Smooth muscle cell (in vitro differentiated cells): ENCODE measurements at regions not wholly inside any gene's neighbourhood (a gene's known extent, or its start where the extent isn't known, plus 50 kb on each side); places are given as distances from the start of the nearest gene placed in this dataset.

ENCODE experiments used
- DNase-seq: peaks from one replicate; lab custom pipeline; 2025; ENCODE audit not compliant: unreplicated experiment; lab: John Stamatoyannopoulos, UW
- H2AFZ ChIP-seq: fragments of 200-600 bp; sonication (generic); 2 replicates; pipeline ENCODE4 v1.6.0; 2016; ENCODE audit warnings: antibody characterized with exemption, low read depth, mild to moderate bottlenecking
- H3F3A ChIP-seq: fragments of 200-600 bp; sonication (generic); 2 replicates; pipeline ENCODE4 v1.6.0; 2017; ENCODE audit warnings: antibody characterized with exemption, low read depth
- H3K27ac ChIP-seq: fragments of 200-600 bp; sonication (generic); 2 replicates; pipeline ENCODE4 v1.5.1; 2016; ENCODE audit warnings: low read depth, mild to moderate bottlenecking
- H3K27me3 ChIP-seq: fragments of 200-600 bp; sonication (generic); 2 replicates; pipeline ENCODE4 v1.6.1; 2016; ENCODE audit warnings: low read depth, mild to moderate bottlenecking
- H3K36me3 ChIP-seq: fragments of 200-600 bp; sonication (generic); 2 replicates; pipeline ENCODE4 v1.5.1; 2016; ENCODE audit warnings: low read depth
- H3K4me1 ChIP-seq: fragments of 200-600 bp; sonication (generic); 2 replicates; pipeline ENCODE4 v1.5.1; 2016; ENCODE audit warnings: low read depth
- H3K4me2 ChIP-seq: fragments of 200-600 bp; sonication (generic); 2 replicates; pipeline ENCODE4 v1.6.0; 2016; ENCODE audit warnings: mild to moderate bottlenecking
- H3K4me3 ChIP-seq: fragments of 200-600 bp; sonication (generic); 2 replicates; pipeline ENCODE4 v1.5.1; 2016; ENCODE audit warnings: mild to moderate bottlenecking
- H3K79me2 ChIP-seq: fragments of 200-600 bp; sonication (generic); 2 replicates; pipeline ENCODE4 v1.6.0; 2016; ENCODE audit warnings: low read depth, mild to moderate bottlenecking
- H3K9ac ChIP-seq: fragments of 200-600 bp; sonication (generic); 2 replicates; pipeline ENCODE4 v1.6.0; 2016; ENCODE audit warnings: low read depth
- H3K9me3 ChIP-seq: fragments of 200-600 bp; sonication (generic); replicated peaks from 2 replicates; pipeline ENCODE4 v1.5.1; 2016; ENCODE audit warnings: low read depth
- H4K20me1 ChIP-seq: fragments of 200-600 bp; sonication (generic); 2 replicates; pipeline ENCODE4 v1.6.0; 2016; ENCODE audit warnings: low read depth
- WGBS: methylation state at CpG from one replicate; pipeline ENCODE4 v1.1.7; 2016; ENCODE audit warnings: low lambda C conversion rate; 5-methylcytosine and 5-hydroxymethylcytosine counted together
- TF ChIP-seq, protein P1 (sequence below): fragments of 200-600 bp; sonication (generic); IDR thresholded peaks from 2 replicates; pipeline ENCODE4 v1.5.1; 2017; ENCODE audit warnings: borderline replicate concordance, mild to moderate bottlenecking, antibody characterized with exemption; ENCODE audit not compliant: insufficient read depth, poor library complexity, severe bottlenecking

DNA sequence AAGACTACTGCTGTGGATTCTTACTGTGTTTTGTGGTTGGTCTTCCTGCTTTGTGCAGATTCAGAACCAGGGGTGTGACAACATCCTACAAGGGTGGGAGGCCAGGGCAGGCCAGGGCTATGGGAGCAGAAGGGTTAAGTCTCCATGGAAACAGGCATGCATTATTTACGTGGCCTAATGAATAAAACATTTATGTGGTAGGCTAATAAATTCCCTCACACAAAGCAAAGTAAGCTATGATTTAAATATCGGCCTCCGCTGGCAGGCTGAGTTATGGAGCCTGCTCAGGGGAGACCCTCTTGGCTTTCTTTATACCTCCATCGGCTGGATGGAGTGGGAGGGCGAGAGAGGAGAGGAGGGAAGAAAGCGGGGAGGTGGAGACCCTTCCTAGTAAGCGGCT is 230.3 kb upstream of the MVB12B start:
- Histone ChIP-seq H3K27me3 (peaks cover 3% of the 10 kb centered on the region), H3K79me2 (no peaks in the 10 kb centered on the region), H3K4me1 (no peaks in the 10 kb centered on the region), H4K20me1 (no peaks in the 10 kb centered on the region), H3F3A (no peaks in the 10 kb centered on the region), H3K4me3 (no peak overlapping the region), H3K9ac (no peak overlapping the region), H3K4me2 (no peak overlapping the region), H3K36me3 (no peaks in the 10 kb centered on the region), H3K27ac (no peak overlapping the region), H2AFZ (no peak overlapping the region), H3K9me3 (no peaks in the 10 kb centered on the region)
- 82% methylated on average over 7 of the region's 7 CpGs for WGBS
- TF ChIP-seq, protein P1, sequence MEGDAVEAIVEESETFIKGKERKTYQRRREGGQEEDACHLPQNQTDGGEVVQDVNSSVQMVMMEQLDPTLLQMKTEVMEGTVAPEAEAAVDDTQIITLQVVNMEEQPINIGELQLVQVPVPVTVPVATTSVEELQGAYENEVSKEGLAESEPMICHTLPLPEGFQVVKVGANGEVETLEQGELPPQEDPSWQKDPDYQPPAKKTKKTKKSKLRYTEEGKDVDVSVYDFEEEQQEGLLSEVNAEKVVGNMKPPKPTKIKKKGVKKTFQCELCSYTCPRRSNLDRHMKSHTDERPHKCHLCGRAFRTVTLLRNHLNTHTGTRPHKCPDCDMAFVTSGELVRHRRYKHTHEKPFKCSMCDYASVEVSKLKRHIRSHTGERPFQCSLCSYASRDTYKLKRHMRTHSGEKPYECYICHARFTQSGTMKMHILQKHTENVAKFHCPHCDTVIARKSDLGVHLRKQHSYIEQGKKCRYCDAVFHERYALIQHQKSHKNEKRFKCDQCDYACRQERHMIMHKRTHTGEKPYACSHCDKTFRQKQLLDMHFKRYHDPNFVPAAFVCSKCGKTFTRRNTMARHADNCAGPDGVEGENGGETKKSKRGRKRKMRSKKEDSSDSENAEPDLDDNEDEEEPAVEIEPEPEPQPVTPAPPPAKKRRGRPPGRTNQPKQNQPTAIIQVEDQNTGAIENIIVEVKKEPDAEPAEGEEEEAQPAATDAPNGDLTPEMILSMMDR: no peak
- no peak for DNase-seq

DNA sequence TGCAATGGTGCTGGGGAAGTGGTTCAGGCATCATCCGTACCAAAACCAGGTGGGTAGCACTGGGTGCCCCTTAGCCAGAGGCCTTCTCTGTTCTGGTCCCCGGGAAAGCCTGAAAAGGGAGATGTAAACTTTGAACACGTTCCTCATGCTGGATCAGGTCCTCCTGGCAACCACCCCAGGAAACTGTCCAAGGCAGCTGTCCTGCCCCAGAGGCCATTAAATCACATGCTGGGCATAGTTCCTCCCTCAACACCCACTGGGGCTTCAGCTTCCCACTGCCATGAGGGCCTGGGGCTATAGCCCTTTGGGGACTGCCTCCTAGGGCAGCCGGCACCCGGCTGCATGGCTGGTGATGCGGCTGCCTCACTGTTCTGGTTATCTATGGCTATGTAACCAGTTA is 228.9 kb upstream of the MVB12B start:
- no peak overlapping the region for H3K4me2 ChIP-seq
- no peaks in the 10 kb centered on the region for H3K79me2 ChIP-seq
- WGBS: 97% methylated on average over 5 of the region's 6 CpGs
- H3K9ac ChIP-seq: no peak overlapping the region
- no peaks in the 10 kb centered on the region for H3K4me1 ChIP-seq
- H3F3A ChIP-seq: no peaks in the 10 kb centered on the region
- no peaks in the 10 kb centered on the region for H3K27me3 ChIP-seq
- no peak overlapping the region for H2AFZ ChIP-seq
- DNase-seq: no peak
- no peaks in the 10 kb centered on the region for H3K36me3 ChIP-seq
- TF ChIP-seq, protein P1: no peak
- no peaks in the 10 kb centered on the region for H3K9me3 ChIP-seq
- no peaks in the 10 kb centered on the region for H4K20me1 ChIP-seq
- no peak overlapping the region for H3K4me3 ChIP-seq
- no peak overlapping the region for H3K27ac ChIP-seq

DNA sequence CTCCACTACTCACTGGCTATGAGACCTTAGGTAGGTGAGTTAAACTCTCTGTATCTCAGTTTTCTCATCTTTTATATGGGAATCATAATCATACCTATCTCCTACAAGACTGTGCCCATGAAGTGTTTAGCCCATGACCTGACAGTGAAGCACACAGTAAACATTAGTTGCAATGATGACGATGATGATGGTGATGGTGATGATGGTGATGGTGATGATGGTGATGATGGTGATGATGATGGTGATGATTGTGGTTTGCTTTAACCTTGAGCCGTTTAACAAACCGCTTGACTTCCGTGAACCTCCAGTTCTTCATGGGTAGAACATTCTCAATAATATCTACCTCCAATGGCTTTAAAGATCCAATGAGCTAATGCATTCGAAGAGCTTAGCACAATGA is 220.2 kb upstream of the MVB12B start:
- Histone ChIP-seq H3K4me1 (no peaks in the 10 kb centered on the region), H3K79me2 (no peaks in the 10 kb centered on the region), H3K4me2 (no peak overlapping the region), H3K9me3 (no peaks in the 10 kb centered on the region), H3K27ac (no peak overlapping the region), H3K36me3 (no peaks in the 10 kb centered on the region), H2AFZ (no peak overlapping the region), H3K9ac (no peak overlapping the region), H3F3A (no peaks in the 10 kb centered on the region), H4K20me1 (no peaks in the 10 kb centered on the region), H3K4me3 (no peak overlapping the region), H3K27me3 (peaks cover 3% of the 10 kb centered on the region)
- TF ChIP-seq, protein P1: no peak
- DNase-seq: no peak
- WGBS: 96% methylated on average over 5 of the region's 5 CpGs

DNA sequence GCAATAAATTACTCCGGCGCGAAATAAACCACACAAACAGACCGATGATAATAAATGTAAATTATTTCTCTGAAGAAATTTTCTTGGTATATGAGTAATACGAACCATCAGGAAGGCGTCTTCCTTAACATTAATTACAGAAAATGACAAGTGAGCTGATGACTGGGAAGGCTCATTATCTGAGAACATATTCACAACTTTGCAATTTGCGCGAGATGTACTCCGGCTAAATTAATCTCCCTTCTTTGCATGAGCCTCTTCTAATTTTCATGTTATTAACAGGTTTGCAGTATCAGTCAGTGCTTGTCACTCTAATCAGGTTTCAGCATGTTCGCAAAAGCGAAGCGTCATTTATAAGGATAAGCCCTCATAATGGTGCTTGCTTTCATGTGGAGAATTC is 218.9 kb upstream of the MVB12B start:
- 93% methylated on average over 12 of the region's 12 CpGs for WGBS
- H4K20me1 ChIP-seq: no peaks in the 10 kb centered on the region
- no peak overlapping the region for H3K4me2 ChIP-seq
- no peak overlapping the region for H3K4me3 ChIP-seq
- no peaks in the 10 kb centered on the region for H3K9me3 ChIP-seq
- H3K27me3 ChIP-seq: peaks cover 3% of the 10 kb centered on the region
- H3F3A ChIP-seq: no peaks in the 10 kb centered on the region
- no peaks in the 10 kb centered on the region for H3K79me2 ChIP-seq
- no peak overlapping the region for H3K27ac ChIP-seq
- H2AFZ ChIP-seq: no peak overlapping the region
- no peaks in the 10 kb centered on the region for H3K36me3 ChIP-seq
- no peak for DNase-seq
- TF ChIP-seq, protein P1: no peak
- H3K4me1 ChIP-seq: no peaks in the 10 kb centered on the region
- no peak overlapping the region for H3K9ac ChIP-seq
